GM18907 (cell line): ENCODE measurements at regions not wholly inside any gene's neighbourhood (a gene's known extent, or its start where the extent isn't known, plus 50 kb on each side); places are given as distances from the start of the nearest gene placed in this dataset.
"Not testable (repeated sequence)": the region's sequence is repeated elsewhere in the genome, so short reads cannot be mapped to it uniquely, and the experiment has no call there.

ENCODE experiments used
- ATAC-seq: cut with Tn5 transposase; IDR thresholded peaks from one replicate; pipeline ENCODE4 v1.9.1; 2021; ENCODE audit warnings: mild to moderate bottlenecking, moderate library complexity; ENCODE audit not compliant: unreplicated experiment

DNA sequence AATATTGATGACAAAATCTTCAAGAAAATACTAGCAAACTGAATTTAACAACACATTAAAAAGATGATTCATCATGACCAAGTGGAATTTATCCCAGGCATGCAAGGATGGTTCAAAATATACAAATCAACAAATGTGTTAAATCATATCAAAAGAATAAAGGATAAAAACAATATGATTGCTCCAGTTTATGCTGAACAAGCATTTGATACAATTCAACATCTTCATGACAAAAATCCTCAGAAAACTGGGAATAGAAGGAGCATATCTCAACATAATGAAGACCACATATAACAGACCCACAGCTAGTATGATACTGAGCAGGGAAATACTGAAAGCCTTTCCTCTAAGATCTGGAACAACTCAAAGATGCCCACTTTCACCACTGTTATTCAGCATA lies 352.3 kb downstream of the PYDC2 start:
- no peak for ATAC-seq

DNA sequence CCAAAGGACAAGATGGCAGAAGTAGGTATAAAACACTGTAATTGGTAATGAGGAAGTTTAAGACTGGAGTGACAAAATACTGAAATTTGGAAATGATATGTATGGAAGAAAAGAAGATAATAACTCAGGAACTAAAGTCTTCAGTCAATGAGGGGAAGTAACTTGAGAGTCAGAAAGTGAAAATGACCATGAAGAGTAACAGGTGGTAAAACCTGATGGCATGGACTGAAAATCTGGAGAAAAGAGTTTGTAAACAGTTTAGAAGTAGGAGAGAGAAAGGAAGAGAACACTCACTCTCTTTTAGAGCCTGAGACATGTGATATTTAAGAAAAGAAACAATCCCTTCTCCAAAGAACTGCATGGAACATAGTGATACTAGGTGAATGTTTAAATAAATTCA lies 387.9 kb downstream of the PYDC2 start:
- ATAC-seq: no peak

DNA sequence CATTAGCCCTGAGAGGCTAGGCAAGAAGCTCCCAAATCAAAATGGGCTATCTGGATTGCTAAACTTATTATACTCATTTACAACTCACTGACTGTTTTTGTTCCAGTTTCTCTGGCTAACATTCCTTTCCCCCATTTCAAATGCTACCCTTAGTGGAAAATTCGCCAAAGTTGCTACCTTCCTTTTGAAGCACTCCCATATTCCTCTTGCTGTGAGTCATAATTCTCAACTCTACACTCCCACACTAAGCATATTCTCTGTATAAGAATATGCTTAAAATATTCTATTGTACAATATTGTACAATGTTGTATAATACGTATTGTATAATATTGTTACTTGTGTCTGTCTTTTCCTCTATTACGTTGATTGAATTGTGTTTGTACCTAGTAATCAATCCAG lies 398.6 kb downstream of the PYDC2 start:
- no peak for ATAC-seq

DNA sequence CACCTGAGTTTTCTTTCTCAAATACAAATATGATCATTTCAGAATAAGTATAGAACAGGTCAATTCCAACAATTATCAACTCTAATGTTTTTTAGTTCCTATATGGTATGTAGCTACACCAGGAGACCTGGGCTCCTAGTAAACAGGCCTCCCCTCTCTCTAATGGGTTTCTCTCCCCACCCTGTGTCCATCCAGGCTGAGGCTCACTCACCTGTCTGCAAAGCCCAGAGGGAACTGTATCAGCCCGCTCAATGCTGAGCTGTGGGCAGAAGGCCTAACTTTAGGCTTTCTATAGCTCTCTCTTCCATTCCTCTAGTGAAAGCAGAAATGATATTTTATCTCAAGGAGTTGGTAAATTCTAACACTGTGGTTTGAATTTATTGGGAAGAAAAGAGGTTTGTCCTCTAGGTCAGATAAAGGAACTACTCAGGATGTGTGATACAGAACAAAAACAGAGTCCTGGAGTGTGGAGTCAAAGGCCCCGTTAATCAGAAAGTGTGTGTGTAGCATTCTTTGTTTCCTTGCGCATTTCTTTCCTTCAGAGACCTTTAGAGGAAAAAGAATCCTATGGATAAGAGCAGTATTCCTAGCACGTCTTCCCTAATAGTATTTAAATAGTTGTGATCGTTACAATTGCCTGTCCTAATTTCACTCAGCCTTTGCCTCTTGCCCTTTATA lies 408.9 kb downstream of the PYDC2 start:
- no peak for ATAC-seq

DNA sequence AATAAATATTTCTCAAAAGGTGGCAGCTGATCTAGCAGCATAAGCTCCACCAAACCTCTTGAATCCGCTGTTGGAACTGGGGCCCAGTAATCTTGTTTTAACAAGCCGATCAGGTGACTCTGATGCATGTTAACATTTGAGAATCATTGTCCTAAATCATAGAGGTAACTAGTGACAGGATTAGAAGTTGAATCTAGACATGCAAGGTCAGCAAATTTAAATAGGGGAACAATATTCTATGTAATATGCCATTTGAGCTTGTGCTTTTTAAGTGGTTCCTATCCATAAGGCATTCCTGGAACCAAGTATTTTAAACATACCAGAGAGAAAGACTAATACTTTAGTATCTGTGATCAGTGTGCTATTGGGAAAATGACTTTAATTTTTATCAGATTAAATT lies 412.8 kb downstream of the PYDC2 start:
- ATAC-seq: no peak

DNA sequence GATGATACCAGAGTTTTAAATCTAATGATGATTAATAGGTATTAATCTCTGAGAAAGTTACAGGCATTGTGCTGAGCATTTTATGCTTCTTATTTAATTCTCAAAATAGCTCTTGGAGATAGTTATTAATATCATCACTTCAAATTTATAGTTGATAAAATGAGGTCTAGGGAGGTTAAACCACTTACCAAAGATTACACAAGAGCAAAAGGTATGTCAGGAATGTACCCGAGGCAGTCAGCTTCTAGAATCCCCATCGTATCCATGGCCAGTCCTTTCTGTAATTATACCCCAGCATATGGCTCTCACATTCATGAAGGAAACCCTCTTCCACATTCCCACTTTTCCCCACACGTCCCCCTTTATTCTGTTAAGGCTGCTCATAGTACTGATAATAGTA lies 421.3 kb downstream of the PYDC2 start:
- ATAC-seq: no peak

DNA sequence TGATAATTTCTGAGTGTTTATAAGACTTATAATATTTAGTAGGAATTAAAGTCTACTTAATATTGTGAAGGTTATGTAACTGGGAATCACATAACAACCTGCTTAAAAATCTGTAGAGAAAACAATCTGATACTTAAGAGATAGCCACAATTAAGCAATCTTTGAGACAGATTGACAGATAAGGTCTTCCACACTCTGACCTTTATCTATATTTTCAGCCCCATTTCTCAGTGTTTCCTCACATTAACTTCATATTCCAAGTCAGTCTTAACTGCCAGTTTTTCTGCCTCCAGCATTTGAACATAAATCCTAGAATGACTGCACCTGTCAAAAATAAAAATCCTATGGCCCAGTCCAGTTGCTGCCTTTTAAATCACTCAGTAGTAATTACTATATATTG lies 423.2 kb downstream of the PYDC2 start:
- no peak for ATAC-seq

DNA sequence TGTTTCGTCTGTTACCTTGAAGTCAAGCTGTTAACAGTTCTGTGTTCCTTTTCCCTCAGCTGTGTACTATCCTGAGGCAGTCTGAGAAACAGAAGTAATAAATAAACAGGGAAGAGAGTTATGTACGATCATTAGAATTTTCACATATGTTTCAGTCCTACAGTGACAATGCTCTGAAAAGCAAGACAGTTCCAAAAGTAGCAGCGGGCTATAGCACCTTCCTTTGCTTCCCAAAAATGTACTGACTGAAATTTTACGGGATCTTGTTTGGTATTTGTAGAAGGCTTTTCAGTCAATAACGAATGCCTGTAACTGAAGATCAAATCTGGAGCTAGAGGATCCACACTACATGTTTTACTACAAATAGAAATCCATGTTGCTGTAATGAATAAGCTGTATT lies 428.1 kb downstream of the PYDC2 start:
- ATAC-seq: no peak

DNA sequence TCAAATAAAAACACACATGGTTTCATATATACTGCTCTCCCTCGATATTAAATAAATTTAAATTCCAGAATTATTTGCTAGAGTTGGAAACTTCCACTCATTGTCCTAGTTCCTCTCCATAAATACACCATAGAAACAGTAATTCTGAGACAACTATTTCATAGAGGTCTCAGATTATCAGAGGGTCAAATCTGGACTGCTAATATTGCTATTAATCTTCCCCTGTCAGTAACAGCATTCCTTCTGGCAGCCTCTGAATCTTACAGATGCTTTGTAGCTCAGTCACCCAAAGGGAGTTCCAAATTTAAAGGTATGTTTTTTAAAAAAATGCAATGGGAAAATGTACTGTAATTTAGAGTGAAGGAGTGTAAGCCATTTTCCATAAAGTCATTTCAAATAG lies 428.8 kb downstream of the PYDC2 start:
- ATAC-seq: no peak

DNA sequence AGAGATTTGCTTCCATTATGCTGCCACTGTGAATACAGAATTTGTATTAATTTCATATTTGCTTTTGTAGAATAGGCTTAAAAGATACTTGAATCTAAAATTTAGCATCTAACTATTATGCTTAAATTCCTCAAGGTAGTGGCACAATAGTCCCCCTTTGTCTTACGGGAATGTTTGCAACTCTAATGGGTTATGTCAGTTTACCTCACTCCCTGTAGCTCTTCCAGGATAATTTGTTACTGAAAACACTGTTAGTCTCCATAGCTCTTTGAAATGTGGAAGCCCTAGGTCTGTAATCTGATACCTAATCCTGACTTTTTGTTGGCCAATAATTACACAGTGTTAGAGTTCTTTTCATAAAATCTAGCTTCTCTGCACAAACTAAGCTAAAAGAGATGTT lies 433.4 kb downstream of the PYDC2 start:
- ATAC-seq: no peak

DNA sequence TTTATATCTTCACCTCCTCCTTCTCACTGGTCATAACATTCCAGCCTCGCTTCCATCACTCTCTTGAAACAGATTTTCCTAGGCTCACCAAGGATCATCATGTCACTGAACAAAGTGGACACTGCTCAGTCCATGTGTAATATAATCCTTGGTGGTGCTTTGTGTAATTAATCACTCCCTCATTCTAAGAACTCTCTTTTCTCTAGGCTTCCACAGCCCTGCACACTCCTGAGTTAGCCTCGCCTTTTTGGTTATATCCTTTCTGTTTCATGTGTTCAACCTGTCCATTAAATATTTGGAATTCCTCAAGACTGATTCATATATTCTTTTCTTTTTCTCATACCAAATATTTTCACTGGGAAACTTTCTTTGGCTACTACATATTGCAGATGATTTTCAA lies 440.8 kb downstream of the PYDC2 start:
- no peak for ATAC-seq

DNA sequence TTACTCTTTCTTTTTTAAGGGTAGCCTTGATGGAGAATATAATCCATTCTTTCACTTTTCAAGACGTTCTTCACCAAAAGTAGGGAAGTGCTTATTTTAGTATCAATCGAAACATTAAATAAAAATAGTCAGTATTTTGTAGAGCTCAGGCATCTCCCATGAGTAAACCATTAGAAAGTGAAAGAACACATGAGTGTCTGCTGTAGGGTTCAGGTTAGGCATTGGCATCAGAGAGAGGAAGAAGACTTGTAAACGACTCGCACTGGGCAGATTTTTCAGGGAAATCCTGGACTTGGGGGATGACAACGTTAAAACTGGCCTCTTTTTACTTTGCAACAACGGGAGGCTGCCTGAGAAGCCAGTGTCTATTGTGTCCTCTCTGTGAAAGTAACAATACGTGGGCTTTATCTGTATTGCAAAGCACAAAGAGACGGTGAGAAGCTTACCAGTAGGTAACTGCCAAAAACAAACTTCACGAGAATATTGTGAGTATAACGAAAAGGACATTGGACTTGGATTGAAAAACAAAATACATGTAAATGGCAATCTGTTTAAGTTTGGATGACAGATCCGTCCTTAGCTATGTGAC lies 451.7 kb downstream of the PYDC2 start:
- no peak for ATAC-seq

DNA sequence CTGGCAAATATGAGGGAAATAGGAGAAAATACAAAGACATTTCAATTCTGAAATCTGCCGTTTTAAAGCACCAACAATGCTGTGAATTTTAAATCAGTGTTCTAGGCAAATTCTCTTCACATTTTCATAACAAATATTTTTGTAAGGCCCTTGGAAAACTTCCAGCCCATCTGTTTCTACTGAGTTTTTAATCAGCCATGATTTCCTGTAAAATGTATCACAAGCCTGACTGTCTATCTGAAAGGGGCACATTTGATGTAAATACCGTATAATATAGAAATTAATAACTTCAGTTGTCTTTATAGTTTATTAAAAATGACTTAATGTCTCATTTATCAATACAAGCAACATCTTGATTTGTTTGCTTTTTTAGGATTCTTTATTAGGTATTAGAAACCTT lies 454.7 kb downstream of the PYDC2 start:
- no peak for ATAC-seq

DNA sequence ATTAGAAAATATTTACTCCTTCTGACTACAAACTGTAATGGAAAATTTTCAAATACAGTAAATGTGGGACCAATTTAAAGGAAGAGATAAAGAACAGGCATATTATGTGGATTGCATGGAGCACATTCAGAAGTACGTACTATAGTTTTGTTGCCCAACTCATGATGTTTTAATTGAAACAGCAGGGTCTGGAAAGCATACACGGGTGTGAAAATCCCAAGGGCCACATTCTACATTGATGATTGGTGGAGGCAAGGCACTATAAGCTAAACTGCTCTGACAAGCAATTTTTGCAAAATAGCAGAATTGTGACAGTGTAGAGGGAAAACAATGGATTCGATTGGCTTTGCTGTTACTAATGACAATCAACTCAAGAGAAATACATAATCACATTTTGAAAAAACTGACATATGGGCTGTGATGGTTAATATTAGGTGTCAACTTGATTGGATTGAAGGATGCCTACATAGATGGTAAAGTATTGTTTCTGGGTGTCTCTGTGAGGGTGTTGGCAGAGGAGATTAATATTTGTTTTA lies 458.6 kb downstream of the PYDC2 start:
- no peak for ATAC-seq

DNA sequence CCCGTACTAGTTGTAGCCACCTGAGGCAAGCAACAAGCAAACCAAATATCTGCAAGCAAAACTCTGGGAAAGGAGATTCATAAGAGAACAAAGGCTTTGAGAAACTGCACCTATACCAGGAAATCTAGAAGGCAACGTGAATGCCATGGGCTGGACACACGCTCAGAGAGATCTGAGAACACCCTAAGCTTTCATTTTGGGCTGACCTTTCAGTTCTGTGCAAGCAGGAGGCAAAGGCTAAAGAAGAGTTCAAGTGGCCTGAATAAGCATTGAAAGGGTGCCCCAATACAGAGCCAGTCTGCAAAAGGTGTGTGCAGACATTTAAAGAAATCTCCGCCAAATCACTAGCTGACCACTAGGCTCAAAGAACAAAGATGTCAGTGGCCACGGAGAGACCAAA lies 461.6 kb downstream of the PYDC2 start:
- ATAC-seq: no peak

DNA sequence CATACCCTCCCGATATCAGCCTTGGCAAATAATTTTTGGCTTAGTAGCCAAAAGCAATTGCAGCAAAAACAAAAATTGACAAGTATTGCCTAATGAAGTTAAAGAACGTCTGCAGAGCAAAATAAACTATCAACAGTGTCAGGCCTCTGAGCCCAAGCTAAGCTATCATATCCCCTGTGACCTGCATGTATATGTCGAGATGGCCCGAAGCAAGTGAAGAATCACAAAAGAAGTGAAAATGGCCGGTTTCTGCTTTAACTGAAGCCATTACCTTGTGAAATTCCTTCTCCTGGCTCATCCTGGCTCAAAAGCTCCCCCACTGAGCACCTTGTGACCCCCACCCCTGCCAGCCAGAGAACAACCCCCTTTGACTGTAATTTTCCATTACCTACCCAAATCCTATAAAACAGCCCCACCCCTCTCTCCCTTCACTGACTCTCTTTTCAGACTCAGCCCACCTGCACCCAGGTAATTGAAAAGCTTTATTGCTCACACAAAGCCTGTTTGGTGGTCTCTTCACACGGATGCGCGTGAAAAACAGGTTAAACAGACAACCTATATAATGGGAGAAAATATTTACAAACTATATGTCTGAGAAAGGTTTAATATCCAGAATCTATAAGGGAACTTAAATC lies 466.3 kb downstream of the PYDC2 start:
- ATAC-seq: not testable (repeated sequence)

DNA sequence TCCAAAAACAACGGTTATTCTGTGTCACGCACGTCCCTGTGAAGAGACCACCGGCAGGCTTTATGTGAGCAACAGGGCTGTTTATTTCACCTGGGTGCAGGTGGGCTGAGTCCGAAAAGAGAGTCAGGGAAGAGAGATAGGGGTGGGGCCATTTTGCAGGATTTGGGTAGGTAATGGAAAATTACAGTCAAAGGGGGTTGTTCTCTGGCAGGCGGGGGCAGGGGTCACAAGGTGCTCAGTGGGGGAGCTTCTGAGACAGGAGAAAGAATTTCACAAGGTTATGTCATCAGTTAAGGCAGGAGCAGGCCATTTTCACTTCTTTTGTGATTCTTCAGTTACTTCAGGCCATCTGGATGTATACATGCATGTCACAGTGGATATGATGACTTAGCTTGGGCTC lies 467.0 kb downstream of the PYDC2 start:
- not testable (repeated sequence) for ATAC-seq

DNA sequence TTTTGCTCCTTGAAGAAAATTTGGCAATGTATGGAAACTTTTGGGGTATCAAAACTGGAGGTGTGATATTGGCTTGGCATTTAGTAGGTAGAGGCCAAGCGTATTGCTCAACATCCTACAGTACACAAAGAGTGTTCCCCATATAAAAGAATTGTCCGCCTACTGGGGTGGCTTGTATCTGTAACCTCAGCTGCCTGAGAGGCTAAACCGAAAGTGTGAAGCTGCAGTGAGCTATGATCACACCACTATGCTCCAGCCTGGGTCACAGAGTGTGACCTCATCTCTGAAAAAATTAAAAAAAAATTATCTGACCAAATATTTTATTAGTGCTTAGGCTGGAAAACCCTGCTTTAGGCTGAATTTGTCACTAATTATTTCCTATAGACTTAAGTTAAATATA lies 483.9 kb downstream of the PYDC2 start:
- ATAC-seq: no peak

DNA sequence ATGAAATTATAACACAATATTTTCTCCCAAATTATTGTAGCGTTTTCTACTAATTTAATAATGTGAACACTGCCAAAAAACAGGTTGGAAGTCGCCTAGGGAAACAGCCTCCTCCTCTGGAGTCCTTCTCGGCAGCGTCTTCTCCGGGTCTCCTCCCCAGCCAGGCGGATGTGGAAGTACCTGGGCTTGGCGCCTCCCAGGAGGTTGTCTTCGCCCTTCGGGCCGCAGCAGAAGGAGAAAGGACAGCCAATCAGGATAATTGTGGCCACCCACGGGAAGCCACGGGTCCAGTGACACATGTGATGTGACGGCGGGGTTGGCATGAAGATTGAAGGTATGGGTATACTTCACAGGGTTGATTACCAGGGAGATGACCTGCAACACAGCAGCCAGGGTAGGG lies 491.2 kb downstream of the PYDC2 start:
- ATAC-seq: no peak

DNA sequence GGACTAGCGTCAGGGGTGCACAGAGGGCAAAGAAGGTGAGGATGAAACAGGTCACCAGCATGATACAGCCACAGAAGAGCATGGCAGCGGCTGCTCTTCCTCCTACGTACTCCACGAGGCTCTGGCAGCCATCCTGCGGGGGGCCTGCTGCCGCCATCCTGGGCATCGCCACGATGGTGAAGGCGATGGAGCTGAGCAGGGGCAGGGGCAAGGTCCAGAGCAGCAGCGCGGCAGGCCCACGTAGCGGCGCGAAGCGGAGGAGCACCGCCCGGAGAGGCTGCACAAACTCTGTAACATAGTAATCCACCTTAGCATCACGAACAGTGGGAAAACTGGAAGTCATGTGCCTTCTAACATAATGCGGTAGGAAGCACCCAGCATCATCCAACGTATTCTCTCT lies 491.6 kb downstream of the PYDC2 start:
- ATAC-seq: no peak

DNA sequence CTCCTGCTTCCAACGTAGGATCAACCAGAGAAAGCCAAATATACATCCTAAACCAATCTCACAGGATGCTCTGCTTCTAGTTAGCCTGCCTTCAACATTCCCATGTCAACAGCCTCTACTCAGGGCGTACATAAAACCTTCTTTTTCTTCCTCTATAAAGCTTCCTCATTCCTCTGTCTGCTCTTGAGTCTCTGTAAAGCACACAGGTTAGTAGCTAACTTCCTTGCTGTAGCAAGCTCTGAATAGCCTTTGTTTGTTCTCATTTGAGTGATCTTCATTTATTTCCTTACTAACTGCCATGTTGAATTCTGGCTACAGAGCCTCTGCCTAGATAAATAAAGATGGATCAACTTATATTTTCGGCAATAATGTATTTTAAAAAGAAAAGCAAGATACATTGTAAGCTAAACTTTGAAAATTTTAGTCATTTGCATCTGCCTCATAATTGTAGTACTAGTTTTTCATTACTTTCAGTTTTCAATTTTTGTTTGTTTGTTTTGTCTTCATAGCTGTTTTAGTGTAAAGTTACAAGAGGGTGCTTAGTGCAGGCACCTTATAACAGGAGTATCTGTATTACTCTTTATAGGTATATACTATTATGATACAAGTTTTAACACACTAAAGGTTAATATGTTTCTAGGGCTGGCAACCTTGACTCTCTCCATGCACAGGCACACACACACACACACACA lies 498.2 kb downstream of the PYDC2 start:
- ATAC-seq: peak; percentile 64
